AG09319 (cell line): ENCODE measurements at regions not wholly inside any gene's neighbourhood (a gene's known extent, or its start where the extent isn't known, plus 50 kb on each side); places are given as distances from the start of the nearest gene placed in this dataset.

Source experiments
- DNase-seq: peaks from one replicate; pipeline ENCODE4 v3.0.0-alpha.2; 2010; ENCODE audit warnings: low read depth; ENCODE audit errors: extremely low read depth
- CTCF ChIP-seq: IDR thresholded peaks from 2 replicates; pipeline ENCODE4 v1.5.1; 2011; ENCODE audit warnings: low read depth, mild to moderate bottlenecking, inconsistent platforms, low read length, moderate library complexity

DNA sequence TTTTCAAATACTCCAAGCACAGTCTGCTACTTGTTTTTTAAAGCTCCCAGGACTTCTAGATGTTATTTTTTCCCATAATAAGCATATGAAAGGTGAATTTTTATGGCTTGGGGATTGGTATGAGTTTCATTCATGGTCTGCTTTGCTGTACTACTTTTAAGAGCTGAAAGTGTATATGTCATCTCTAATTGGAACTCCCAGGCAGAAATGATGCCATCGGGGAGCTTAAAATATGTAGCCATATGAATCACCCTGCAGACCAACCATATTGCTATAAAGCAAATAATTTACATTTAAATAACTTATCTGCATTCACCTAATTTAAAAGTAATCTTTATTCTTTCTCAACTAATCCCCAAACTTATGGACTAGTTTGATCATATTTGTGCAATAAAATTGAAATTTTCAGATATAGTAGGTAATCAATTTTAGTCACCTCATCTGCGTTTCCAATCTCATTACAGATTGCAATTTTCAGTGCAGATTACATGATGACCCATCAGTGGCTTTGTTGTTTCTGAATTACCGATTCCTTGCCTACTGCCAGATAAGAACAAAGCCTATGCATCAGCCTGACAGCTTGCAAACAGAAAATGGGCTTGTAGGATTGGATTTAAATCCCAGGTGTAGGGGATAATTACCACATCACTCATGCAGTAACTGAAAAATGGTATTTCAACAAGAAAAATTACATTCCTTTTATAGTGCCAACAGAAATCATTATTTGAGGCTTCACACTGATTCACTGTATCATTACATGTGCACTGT, 689.4 kb downstream of the NOVA1 start:
- TF ChIP-seq CTCF, result no peak
- DNase-seq, result no peak

- no peak for TF ChIP-seq CTCF
- DNase-seq, result no peak
Measured at GRCh38 chr14:25904446-25904845, 693.4 kb downstream of the NOVA1 start.

DNA sequence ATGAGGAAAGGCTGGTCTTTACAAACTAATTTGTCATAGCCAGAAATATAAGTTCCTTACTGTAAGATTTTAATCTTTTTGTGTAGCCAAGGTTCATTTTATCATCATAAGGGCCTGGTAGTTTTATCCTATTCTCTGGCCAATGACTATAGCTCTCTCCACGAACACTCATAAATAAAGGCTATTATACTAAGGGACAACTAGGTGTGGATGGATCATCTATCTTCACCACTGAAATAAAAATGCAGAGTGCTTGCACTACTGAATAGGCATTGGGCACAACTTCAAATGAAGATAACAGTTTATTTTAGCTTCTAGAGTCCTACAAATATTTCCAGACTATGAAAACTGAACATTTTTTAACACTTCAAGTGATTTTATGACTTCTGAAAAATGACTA, 698.6 kb downstream of the NOVA1 start:
- TF ChIP-seq CTCF, result no peak
- DNase-seq, result no peak

GRCh38 chr14:25896777-25897176, 701.1 kb downstream of the NOVA1 start:
- no peak for TF ChIP-seq CTCF
- no peak for DNase-seq

DNA sequence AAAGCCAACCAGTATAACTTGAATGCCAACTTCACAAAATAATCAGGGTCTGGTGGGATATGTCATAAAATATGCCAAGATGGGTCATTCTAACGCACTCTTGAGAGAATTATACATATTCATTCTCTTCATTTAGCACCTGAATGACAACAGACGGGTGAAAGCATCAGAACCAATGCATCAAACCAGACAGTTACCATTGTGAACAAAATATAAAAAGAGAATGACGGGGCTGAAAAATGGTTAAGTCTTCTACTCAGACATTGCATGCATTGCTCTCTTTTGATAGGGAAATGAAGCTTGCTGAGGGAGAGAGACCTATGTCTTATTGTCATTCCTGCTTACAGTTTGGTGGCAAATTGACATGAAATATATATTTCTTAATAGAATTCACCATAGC, 702.1 kb downstream of the NOVA1 start:
- no peak for DNase-seq
- no peak for TF ChIP-seq CTCF

DNA sequence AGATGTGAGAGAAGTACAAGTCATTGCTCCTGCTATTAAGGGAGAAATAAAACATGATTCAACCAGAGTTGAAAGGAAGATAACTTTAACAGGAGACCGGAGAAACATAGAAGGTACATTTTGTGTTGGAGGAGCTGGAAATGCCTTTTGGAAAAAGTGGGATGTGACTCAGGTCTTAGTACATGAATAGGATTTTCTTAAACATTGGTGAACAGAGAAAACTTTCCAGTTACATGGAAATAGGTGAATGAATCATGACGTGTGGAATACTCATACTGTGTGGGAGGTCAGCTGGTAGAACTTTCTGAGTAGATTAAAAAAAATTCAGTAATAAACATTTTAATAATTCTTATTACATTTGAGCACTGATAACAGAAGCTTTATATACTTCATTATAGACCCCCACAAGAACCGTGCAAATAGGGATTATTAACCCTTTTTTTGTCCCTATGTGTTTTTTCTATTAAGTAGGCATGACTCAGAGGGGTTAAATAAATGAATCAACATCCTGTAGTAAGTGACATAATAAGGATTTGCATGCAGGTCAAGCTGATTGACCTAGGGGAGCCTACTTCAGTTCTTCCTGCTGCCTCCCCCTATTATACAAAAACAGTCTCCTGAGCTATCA, 710.5 kb downstream of the NOVA1 start:
- no peak for DNase-seq
- no peak for TF ChIP-seq CTCF

DNA sequence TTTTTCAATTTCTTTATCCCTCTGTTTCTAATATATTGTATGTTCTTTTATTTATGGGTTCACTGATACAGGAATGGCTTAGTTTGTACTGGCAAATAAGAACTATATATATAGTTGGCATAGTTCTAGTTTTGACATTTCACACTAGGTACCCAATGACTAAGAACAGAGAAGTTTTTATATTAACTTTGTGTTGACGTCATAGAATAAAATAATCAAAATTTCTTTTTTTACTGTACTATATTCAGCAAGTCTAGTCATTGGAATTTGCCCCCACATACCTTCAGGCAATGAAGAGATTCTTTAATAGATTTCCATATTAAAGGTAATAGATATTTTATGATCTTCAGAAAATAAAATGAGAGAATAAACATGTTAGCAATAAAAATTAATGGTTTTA, 713.2 kb downstream of the NOVA1 start:
- no peak for DNase-seq
- TF ChIP-seq CTCF, result no peak
